ENCODE measurements at regions not wholly inside any gene's neighbourhood (a gene's known extent, or its start where the extent isn't known, plus 50 kb on each side); places are given as distances from the start of the nearest gene placed in this dataset.

- TF ChIP-seq CTCF (IDR thresholded peaks at IDR 0.05; ENCODE audit: insufficient read depth, low read depth, low read length, missing control alignments), result no peak
- H3K4me3 ChIP-seq (ENCODE audit: low read length), result no peak overlapping the region
Observed at GRCh38 chr4:124903995-124904722, 191.6 kb upstream of the ANKRD50 start.

GRCh38 chr4:124902001-124902515 lies 189.5 kb upstream of the ANKRD50 start:
- DNase-seq (ENCODE audit: low read depth), result no peak
- TF ChIP-seq CTCF (IDR thresholded peaks at IDR 0.05; ENCODE audit: insufficient read depth, low read depth, low read length, missing control alignments), result no peak
- no peak overlapping the region for H3K4me3 ChIP-seq (ENCODE audit: low read length)

More at GRCh38 chr4:124903995-124904722, 191.6 kb upstream of the ANKRD50 start:
- DNase-seq (ENCODE audit: low read depth), result peak; percentile 61

GRCh38 chr4:124899997-124900396 lies 187.5 kb upstream of the ANKRD50 start:
- no peak for TF ChIP-seq CTCF (IDR thresholded peaks at IDR 0.05; ENCODE audit: insufficient read depth, low read depth, low read length, missing control alignments)
- DNase-seq (ENCODE audit: low read depth), result peak; percentile 82
- no peak overlapping the region for H3K4me3 ChIP-seq (ENCODE audit: low read length)

- peak; percentile 74 for DNase-seq (ENCODE audit: low read depth)
- no peak overlapping the region for H3K4me3 ChIP-seq (ENCODE audit: low read length)
- no peak for TF ChIP-seq CTCF (IDR thresholded peaks at IDR 0.05; ENCODE audit: insufficient read depth, low read depth, low read length, missing control alignments)
Observed at GRCh38 chr4:124890522-124890921, 178.0 kb upstream of the ANKRD50 start.

GRCh38 chr4:124887739-124888138 lies 175.2 kb upstream of the ANKRD50 start:
- peak; percentile 41 for DNase-seq (ENCODE audit: low read depth)
- TF ChIP-seq CTCF (IDR thresholded peaks at IDR 0.05; ENCODE audit: insufficient read depth, low read depth, low read length, missing control alignments), result no peak

GRCh38 chr4:124884316-124884715 lies 171.8 kb upstream of the ANKRD50 start:
- H3K4me3 ChIP-seq (ENCODE audit: low read length), result no peak overlapping the region
- no peak for DNase-seq (ENCODE audit: low read depth)
- no peak for TF ChIP-seq CTCF (IDR thresholded peaks at IDR 0.05; ENCODE audit: insufficient read depth, low read depth, low read length, missing control alignments)

More at GRCh38 chr4:124887739-124888138, 175.2 kb upstream of the ANKRD50 start:
- H3K4me3 ChIP-seq (ENCODE audit: low read length), result no peak overlapping the region

GRCh38 chr4:124883632-124884031 lies 171.1 kb upstream of the ANKRD50 start:
- H3K4me3 ChIP-seq (ENCODE audit: low read length), result no peak overlapping the region
- DNase-seq (ENCODE audit: low read depth), result peak; percentile 31
- TF ChIP-seq CTCF (IDR thresholded peaks at IDR 0.05; ENCODE audit: insufficient read depth, low read depth, low read length, missing control alignments), result no peak
